ENCODE measurements at regions not wholly inside any gene's neighbourhood (a gene's known extent, or its start where the extent isn't known, plus 50 kb on each side); places are given as distances from the start of the nearest gene placed in this dataset.

GRCh38 chr5:29089591-29090130 lies 2051.3 kb upstream of the CDH9 start:
- no peak overlapping the region for H3K9ac ChIP-seq (ENCODE audit: low read length)
- no peak overlapping the region for H2BK15ac ChIP-seq (ENCODE audit: low read depth, poor library complexity, severe bottlenecking)
- no peak overlapping the region for H2BK12ac ChIP-seq (ENCODE audit: low read length in 2 of 2)
- no CpG with 5 or more reads among the region's 1 CpG for WGBS
- no peaks in the 10 kb centered on the region for H3K36me3 ChIP-seq (ENCODE audit: control insufficient read depth in 1 of 2, insufficient read depth in 2 of 2, low read depth in 1 of 2, low read length in 2 of 2)
- H3K4ac ChIP-seq (ENCODE audit: low read depth in 1 of 2, low read length in 2 of 2), result no peak overlapping the region
- no peak for DNase-seq
- no peaks in the 10 kb centered on the region for H3K4me1 ChIP-seq (ENCODE audit: control insufficient read depth, insufficient read depth, low read depth, low read length)
- H2BK120ac ChIP-seq (ENCODE audit: low read depth, low read length), result no peak overlapping the region
- no peaks in the 10 kb centered on the region for H3K27me3 ChIP-seq (ENCODE audit: control insufficient read depth in 1 of 2, insufficient read depth in 1 of 2, low read length in 2 of 2)
- no peak overlapping the region for H2AFZ ChIP-seq (ENCODE audit: low read depth, low read length)
- H3K9me3 ChIP-seq (ENCODE audit: control insufficient read depth, low read length), result peaks cover 5% of the 10 kb centered on the region
- no peak overlapping the region for H4K91ac ChIP-seq (ENCODE audit: low read length)
- H3K79me1 ChIP-seq (replicated peaks; ENCODE audit: low read length, poor library complexity, severe bottlenecking), result no peaks in the 10 kb centered on the region
- H3K4me3 ChIP-seq (ENCODE audit: insufficient read depth in 1 of 2, low read depth in 1 of 2, low read length in 2 of 2), result no peak overlapping the region
- no peak overlapping the region for H3K27ac ChIP-seq (ENCODE audit: low read length, poor library complexity, severe bottlenecking)
- no peak overlapping the region for H3K23ac ChIP-seq (ENCODE audit: low read length in 2 of 2)
- H4K8ac ChIP-seq (ENCODE audit: low read length), result no peak overlapping the region
- no peak overlapping the region for H3K14ac ChIP-seq (ENCODE audit: low read length in 2 of 2)
- H2BK5ac ChIP-seq (ENCODE audit: low read depth, low read length, poor library complexity, severe bottlenecking), result no peak overlapping the region
- no peak overlapping the region for H3K4me2 ChIP-seq (ENCODE audit: low read length, poor library complexity, severe bottlenecking)
- H3K18ac ChIP-seq (ENCODE audit: low read depth in 1 of 2, low read length in 2 of 2), result no peak overlapping the region
- no peak overlapping the region for H2AK5ac ChIP-seq (ENCODE audit: low read length, severe bottlenecking)

GRCh38 chr5:29085142-29085541 lies 2046.8 kb upstream of the CDH9 start:
- Histone ChIP-seq H2BK120ac (ENCODE audit: low read depth, low read length) (no peak overlapping the region), H3K23ac (ENCODE audit: low read length in 2 of 2) (no peak overlapping the region), H2AK5ac (ENCODE audit: low read length, severe bottlenecking) (no peak overlapping the region), H2AFZ (ENCODE audit: low read depth, low read length) (no peak overlapping the region), H2BK12ac (ENCODE audit: low read length in 2 of 2) (no peak overlapping the region), H3K27me3 (ENCODE audit: control insufficient read depth in 1 of 2, insufficient read depth in 1 of 2, low read length in 2 of 2) (no peaks in the 10 kb centered on the region), H3K4me3 (ENCODE audit: insufficient read depth in 1 of 2, low read depth in 1 of 2, low read length in 2 of 2) (no peak overlapping the region), H3K18ac (ENCODE audit: low read depth in 1 of 2, low read length in 2 of 2) (no peak overlapping the region), H3K4ac (ENCODE audit: low read depth in 1 of 2, low read length in 2 of 2) (no peak overlapping the region), H3K4me1 (ENCODE audit: control insufficient read depth, insufficient read depth, low read depth, low read length) (no peaks in the 10 kb centered on the region), H2BK15ac (ENCODE audit: low read depth, poor library complexity, severe bottlenecking) (no peak overlapping the region), H3K9ac (ENCODE audit: low read length) (no peak overlapping the region), H3K14ac (ENCODE audit: low read length in 2 of 2) (no peak overlapping the region), H2BK5ac (ENCODE audit: low read depth, low read length, poor library complexity, severe bottlenecking) (no peak overlapping the region), H3K4me2 (ENCODE audit: low read length, poor library complexity, severe bottlenecking) (no peak overlapping the region), H3K36me3 (ENCODE audit: control insufficient read depth in 1 of 2, insufficient read depth in 2 of 2, low read depth in 1 of 2, low read length in 2 of 2) (no peaks in the 10 kb centered on the region), H4K91ac (ENCODE audit: low read length) (no peak overlapping the region), H3K79me1 (replicated peaks; ENCODE audit: low read length, poor library complexity, severe bottlenecking) (no peaks in the 10 kb centered on the region), H3K9me3 (ENCODE audit: control insufficient read depth, low read length) (peaks cover 7% of the 10 kb centered on the region), H4K8ac (ENCODE audit: low read length) (no peak overlapping the region), H3K27ac (ENCODE audit: low read length, poor library complexity, severe bottlenecking) (no peak overlapping the region)
- WGBS, result 74% methylated on average over 2 of the region's 2 CpGs
- DNase-seq, result no peak

- Histone ChIP-seq H3K23ac (ENCODE audit: low read length in 2 of 2) (no peak overlapping the region), H3K4ac (ENCODE audit: low read depth in 1 of 2, low read length in 2 of 2) (no peak overlapping the region), H4K91ac (ENCODE audit: low read length) (no peak overlapping the region), H3K14ac (ENCODE audit: low read length in 2 of 2) (no peak overlapping the region), H2AK5ac (ENCODE audit: low read length, severe bottlenecking) (no peak overlapping the region), H3K18ac (ENCODE audit: low read depth in 1 of 2, low read length in 2 of 2) (no peak overlapping the region), H2BK120ac (ENCODE audit: low read depth, low read length) (no peak overlapping the region), H3K27ac (ENCODE audit: low read length, poor library complexity, severe bottlenecking) (no peak overlapping the region), H3K4me2 (ENCODE audit: low read length, poor library complexity, severe bottlenecking) (no peak overlapping the region), H2BK12ac (ENCODE audit: low read length in 2 of 2) (no peak overlapping the region), H3K36me3 (ENCODE audit: control insufficient read depth in 1 of 2, insufficient read depth in 2 of 2, low read depth in 1 of 2, low read length in 2 of 2) (no peaks in the 10 kb centered on the region), H3K4me3 (ENCODE audit: insufficient read depth in 1 of 2, low read depth in 1 of 2, low read length in 2 of 2) (no peak overlapping the region), H2AFZ (ENCODE audit: low read depth, low read length) (no peak overlapping the region), H3K27me3 (ENCODE audit: control insufficient read depth in 1 of 2, insufficient read depth in 1 of 2, low read length in 2 of 2) (no peaks in the 10 kb centered on the region), H3K4me1 (ENCODE audit: control insufficient read depth, insufficient read depth, low read depth, low read length) (no peaks in the 10 kb centered on the region), H2BK15ac (ENCODE audit: low read depth, poor library complexity, severe bottlenecking) (no peak overlapping the region), H2BK5ac (ENCODE audit: low read depth, low read length, poor library complexity, severe bottlenecking) (no peak overlapping the region), H3K9ac (ENCODE audit: low read length) (no peak overlapping the region), H3K79me1 (replicated peaks; ENCODE audit: low read length, poor library complexity, severe bottlenecking) (no peaks in the 10 kb centered on the region), H3K9me3 (ENCODE audit: control insufficient read depth, low read length) (peaks cover 6% of the 10 kb centered on the region), H4K8ac (ENCODE audit: low read length) (no peak overlapping the region)
- DNase-seq, result no peak
- 33% methylated on average over 2 of the region's 3 CpGs for WGBS
Observed at GRCh38 chr5:29079771-29080170, 2041.4 kb upstream of the CDH9 start.

- Histone ChIP-seq H2BK120ac (ENCODE audit: low read depth, low read length) (no peak overlapping the region), H3K27me3 (ENCODE audit: control insufficient read depth in 1 of 2, insufficient read depth in 1 of 2, low read length in 2 of 2) (no peaks in the 10 kb centered on the region), H3K4ac (ENCODE audit: low read depth in 1 of 2, low read length in 2 of 2) (no peak overlapping the region), H3K36me3 (ENCODE audit: control insufficient read depth in 1 of 2, insufficient read depth in 2 of 2, low read depth in 1 of 2, low read length in 2 of 2) (no peaks in the 10 kb centered on the region), H3K9ac (ENCODE audit: low read length) (no peak overlapping the region), H3K4me1 (ENCODE audit: control insufficient read depth, insufficient read depth, low read depth, low read length) (no peaks in the 10 kb centered on the region), H2AFZ (ENCODE audit: low read depth, low read length) (no peak overlapping the region), H4K91ac (ENCODE audit: low read length) (no peak overlapping the region), H2BK15ac (ENCODE audit: low read depth, poor library complexity, severe bottlenecking) (no peak overlapping the region), H3K4me3 (ENCODE audit: insufficient read depth in 1 of 2, low read depth in 1 of 2, low read length in 2 of 2) (no peak overlapping the region), H3K23ac (ENCODE audit: low read length in 2 of 2) (no peak overlapping the region), H3K18ac (ENCODE audit: low read depth in 1 of 2, low read length in 2 of 2) (no peak overlapping the region), H3K79me1 (replicated peaks; ENCODE audit: low read length, poor library complexity, severe bottlenecking) (no peaks in the 10 kb centered on the region), H3K14ac (ENCODE audit: low read length in 2 of 2) (no peak overlapping the region), H2BK5ac (ENCODE audit: low read depth, low read length, poor library complexity, severe bottlenecking) (no peak overlapping the region), H2BK12ac (ENCODE audit: low read length in 2 of 2) (no peak overlapping the region), H2AK5ac (ENCODE audit: low read length, severe bottlenecking) (no peak overlapping the region), H4K8ac (ENCODE audit: low read length) (no peak overlapping the region), H3K9me3 (ENCODE audit: control insufficient read depth, low read length) (peaks cover 4% of the 10 kb centered on the region), H3K27ac (ENCODE audit: low read length, poor library complexity, severe bottlenecking) (no peak overlapping the region), H3K4me2 (ENCODE audit: low read length, poor library complexity, severe bottlenecking) (no peak overlapping the region)
- no peak for DNase-seq
- 69% methylated on average over 4 of the region's 5 CpGs for WGBS
Observed at GRCh38 chr5:29077451-29077850, 2039.1 kb upstream of the CDH9 start.
